IMR-90 (cell line): ENCODE measurements at regions not wholly inside any gene's neighbourhood (a gene's known extent, or its start where the extent isn't known, plus 50 kb on each side); places are given as distances from the start of the nearest gene placed in this dataset.
"Not testable (repeated sequence)": the region's sequence is repeated elsewhere in the genome, so short reads cannot be mapped to it uniquely, and the experiment has no call there.

ENCODE experiments used
- ATAC-seq: fragments of 200-7000 bp; cut with Tn5 transposase; 2 replicates; pipeline ENCODE4 v1.9.1; 2020; ENCODE audit warnings: low read depth, mild to moderate bottlenecking, moderate library complexity
- BruUV-seq: library from RNA; stranded (reverse); fragments of 400-500 nt; replicated peaks from 2 replicates; lab custom pipeline; 2021; lab: Mats Ljungman, UMichigan
- CTCF ChIA-PET: fragments of 300-600 bp; formaldehyde crosslinking; extraction: SDS; loops from one replicate; lab custom pipeline; 2021; ENCODE audit warnings: antibody characterized with exemption; lab: Yijun Ruan, JAX
- POLR2A ChIA-PET: fragments of 300-600 bp; sonication (Branson Sonifier 250); formaldehyde crosslinking; loops from one replicate; lab custom pipeline; 2022; ENCODE audit warnings: antibody characterized with exemption; ENCODE audit not compliant: unreplicated experiment; lab: Charles Lee
- DNase-seq: peaks from one replicate; pipeline ENCODE4 v3.0.0; 2013
- H2AFZ ChIP-seq: replicated peaks from 2 replicates; pipeline ENCODE3; 2013; ENCODE audit warnings: low read length, mild to moderate bottlenecking; ENCODE audit not compliant: poor library complexity
- H2AK5ac ChIP-seq: 2 replicates; pipeline ENCODE4 v1.6.1; 2013; ENCODE audit warnings: low read depth, low read length, inconsistent platforms
- H2AK9ac ChIP-seq: replicated peaks from 2 replicates; pipeline ENCODE3; 2013; ENCODE audit warnings: mild to moderate bottlenecking, low read depth, low read length, moderate library complexity; ENCODE audit not compliant: poor library complexity
- H2BK120ac ChIP-seq: 2 replicates; pipeline ENCODE4 v1.6.1; 2013; ENCODE audit warnings: low read depth, low read length, inconsistent platforms
- H2BK15ac ChIP-seq: 3 replicates; pipeline ENCODE4 v1.6.1; 2013; ENCODE audit warnings: low read depth, low read length, inconsistent platforms
- H2BK20ac ChIP-seq: 2 replicates; pipeline ENCODE4 v1.6.1; 2013; ENCODE audit warnings: low read depth, mild to moderate bottlenecking, inconsistent platforms, low read length, moderate library complexity
- H2BK5ac ChIP-seq: 2 replicates; pipeline ENCODE4 v1.6.1; 2013; ENCODE audit warnings: mild to moderate bottlenecking, low read depth, low read length, inconsistent platforms; ENCODE audit not compliant: poor library complexity, severe bottlenecking
- H3K14ac ChIP-seq: replicated peaks from 2 replicates; pipeline ENCODE4 v1.6.1; 2013; ENCODE audit warnings: low read depth, low read length, inconsistent platforms
- H3K18ac ChIP-seq: 2 replicates; pipeline ENCODE4 v1.6.1; 2013; ENCODE audit warnings: low read depth, low read length, control low read depth
- H3K23ac ChIP-seq: 2 replicates; pipeline ENCODE4 v1.6.1; 2013; ENCODE audit warnings: low read depth, low read length, inconsistent platforms
- H3K27ac ChIP-seq: 2 replicates; pipeline ENCODE4 v1.5.1; 2013; ENCODE audit warnings: mild to moderate bottlenecking, control low read depth, low read length; ENCODE audit not compliant: insufficient read depth
- H3K27me3 ChIP-seq: 2 replicates; pipeline ENCODE4 v1.6.1; 2013; ENCODE audit warnings: low read length; ENCODE audit not compliant: control insufficient read depth, insufficient read depth
- H3K36me3 ChIP-seq: 2 replicates; pipeline ENCODE4 v1.6.1; 2013; ENCODE audit warnings: low read length, mixed read lengths; ENCODE audit not compliant: control insufficient read depth, insufficient read depth
- H3K4ac ChIP-seq: 2 replicates; pipeline ENCODE4 v1.6.1; 2013; ENCODE audit warnings: low read depth, low read length, inconsistent platforms
- H3K4me1 ChIP-seq: 2 replicates; pipeline ENCODE4 v1.6.1; 2013; ENCODE audit warnings: low read length, mixed read lengths; ENCODE audit not compliant: control insufficient read depth, insufficient read depth
- H3K4me2 ChIP-seq: 2 replicates; pipeline ENCODE4 v1.6.1; 2013; ENCODE audit warnings: low read depth, mild to moderate bottlenecking, control low read depth, low read length, moderate library complexity
- H3K4me3 ChIP-seq: 2 replicates; pipeline ENCODE4 v1.5.1; 2013; ENCODE audit warnings: low read depth, mild to moderate bottlenecking, control low read depth, low read length, moderate library complexity; ENCODE audit not compliant: insufficient read depth
- H3K56ac ChIP-seq: 2 replicates; pipeline ENCODE4 v1.6.1; 2013; ENCODE audit warnings: low read length, inconsistent platforms; ENCODE audit not compliant: insufficient read depth; ENCODE audit errors: extremely low read depth
- H3K79me1 ChIP-seq, 2 experiments: 2 replicates each; pipeline ENCODE4 v1.6.1; 2013; ENCODE audit warnings: low read length in 2 of 2, inconsistent platforms in 1 of 2, low read depth in 1 of 2
- H3K9ac ChIP-seq: 2 replicates; pipeline ENCODE4 v1.6.1; 2013; ENCODE audit warnings: low read depth, low read length, control low read depth
- H3K9me1 ChIP-seq: 2 replicates; pipeline ENCODE4 v1.6.1; 2013; ENCODE audit warnings: low read length, inconsistent platforms; ENCODE audit not compliant: insufficient read depth
- H3K9me3 ChIP-seq: 2 replicates; pipeline ENCODE4 v1.6.1; 2013; ENCODE audit warnings: low read length; ENCODE audit not compliant: control insufficient read depth, insufficient read depth
- H4K20me1 ChIP-seq: 2 replicates; pipeline ENCODE4 v1.6.1; 2013; ENCODE audit warnings: low read length, inconsistent platforms; ENCODE audit not compliant: insufficient read depth
- H4K5ac ChIP-seq: 2 replicates; pipeline ENCODE4 v1.6.1; 2013; ENCODE audit warnings: mild to moderate bottlenecking, low read depth, low read length, control low read depth
- H4K8ac ChIP-seq, 2 experiments: 2 replicates each; pipeline ENCODE4 v1.6.1; 2013; ENCODE audit warnings: low read depth in 2 of 2, low read length in 2 of 2, control low read depth in 1 of 2, inconsistent platforms in 1 of 2
- H4K91ac ChIP-seq: 2 replicates; pipeline ENCODE4 v1.6.1; 2013; ENCODE audit warnings: low read depth, low read length, inconsistent platforms; ENCODE audit not compliant: insufficient read depth
- BHLHE40 ChIP-seq: fragments of 150-350 bp; IDR thresholded peaks from 2 replicates; pipeline ENCODE4 v1.6.1; 2016; ENCODE audit warnings: mild to moderate bottlenecking, low read depth, low read length
- FOS ChIP-seq: fragments of 150-350 bp; IDR thresholded peaks from 2 replicates; pipeline ENCODE4 v1.6.1; 2016; ENCODE audit warnings: low read depth, low read length
- MAZ ChIP-seq: IDR thresholded peaks from 2 replicates; pipeline ENCODE4 v1.6.1; 2012; ENCODE audit warnings: low read depth, mild to moderate bottlenecking, low read length, improper control_type of control experiment, moderate library complexity, borderline replicate concordance
- NFE2L2 ChIP-seq: fragments of 150-350 bp; IDR thresholded peaks from 2 replicates; pipeline ENCODE4 v1.6.1; 2016; ENCODE audit warnings: low read depth, mild to moderate bottlenecking, low read length
- RFX5 ChIP-seq: IDR thresholded peaks from 2 replicates; pipeline ENCODE4 v1.8.0; 2012; ENCODE audit warnings: low read depth, mild to moderate bottlenecking, low read length, moderate library complexity
- WGBS, 2 experiments: methylation state at CpG; one replicate each; pipeline versions ENCODE4 v1.1.5 to v1.1.7; 2013; ENCODE audit warnings: missing lambda C conversion rate in 2 of 2; ENCODE audit not compliant: insufficient read length in 1 of 2; ENCODE audit errors: extremely low coverage in 2 of 2; 5-methylcytosine and 5-hydroxymethylcytosine counted together
- dilution Hi-C: fragments of 300-500 bp; cut with HindIII; formaldehyde crosslinking; loops from one replicate; pipeline ENCODE4 v1.14.3; 2018; ENCODE audit warnings: low sequenced_read_pairs; ENCODE audit not compliant: unreplicated experiment
- in situ Hi-C: fragments of 300-500 bp; cut with MboI; formaldehyde crosslinking; loops from 3 replicates; pipeline ENCODE4 v1.14.3; 2019; ENCODE audit warnings: low sequenced_read_pairs, inconsistent platforms, mixed read lengths
- intact Hi-C: fragments of 100-400 bp; cut with micrococcal nuclease; formaldehyde crosslinking; loops from 2 replicates; pipeline ENCODE4 v1.10.0; 2022

- Histone ChIP-seq H4K20me1 (no peaks in the 10 kb centered on the region), H2AK9ac (no peak overlapping the region), H2AK5ac (no peak overlapping the region), H3K4me2 (no peak overlapping the region), H4K8ac (no peak overlapping the region), H3K4me1 (no peaks in the 10 kb centered on the region), H4K91ac (no peak overlapping the region), H4K5ac (no peak overlapping the region), H2AFZ (no peak overlapping the region), H2BK120ac (no peak overlapping the region), H3K79me1 (no peaks in the 10 kb centered on the region), H3K23ac (no peak overlapping the region), H3K9me3 (no peaks in the 10 kb centered on the region), H2BK20ac (no peak overlapping the region), H3K9me1 (no peaks in the 10 kb centered on the region), H3K27me3 (no peaks in the 10 kb centered on the region), H3K36me3 (no peaks in the 10 kb centered on the region), H3K9ac (no peak overlapping the region), H3K27ac (no peak overlapping the region), H3K14ac (0 out of 2 replicates have a peak overlapping the region, but pooled peaks have one; percentile 7), H3K4me3 (no peak overlapping the region), H3K4ac (no peak overlapping the region), H3K18ac (no peak overlapping the region), H2BK5ac (no peak overlapping the region), H2BK15ac (no peak overlapping the region), H3K56ac (no peak overlapping the region)
- DNase-seq = no peak
- WGBS, 2 experiments = no CpG with 5 or more reads among the region's 2 CpGs
- in situ Hi-C loops = no loop called here
- ATAC-seq = no peak
- ChIA-PET CTCF (no interaction called here), POLR2A (no interaction called here)
- BruUV-seq = no TSS peak
- no peak for TF ChIP-seq FOS
- TF ChIP-seq NFE2L2 = no peak
- no peak for TF ChIP-seq MAZ
- no peak for TF ChIP-seq BHLHE40
- no peak for TF ChIP-seq RFX5
- intact Hi-C loops = no loop called here
- dilution Hi-C loops = no loop called here
Observed at GRCh38 chr3:154818676-154819255, 261.4 kb upstream of the MME start.

- H4K8ac ChIP-seq, DNase-seq, H3K18ac ChIP-seq, H2AFZ ChIP-seq, H3K27ac ChIP-seq, H3K4ac ChIP-seq, H3K4me2 ChIP-seq, H3K9me1 ChIP-seq, dilution Hi-C loops, H3K79me1 ChIP-seq, H3K9me3 ChIP-seq, H3K4me1 ChIP-seq, H2BK20ac ChIP-seq, H4K91ac ChIP-seq, H3K56ac ChIP-seq, H2BK15ac ChIP-seq, H3K27me3 ChIP-seq, intact Hi-C loops, BruUV-seq, in situ Hi-C loops, H2BK5ac ChIP-seq, H3K9ac ChIP-seq, H3K23ac ChIP-seq, H3K36me3 ChIP-seq, H2AK5ac ChIP-seq, H4K5ac ChIP-seq, H3K4me3 ChIP-seq, H4K20me1 ChIP-seq, H2AK9ac ChIP-seq, H3K14ac ChIP-seq, H2BK120ac ChIP-seq, ATAC-seq: not testable (repeated sequence)
- no CpG with 5 or more reads among the region's 5 CpGs for WGBS, 2 experiments
- CTCF ChIA-PET = interaction anchor here (0.6 to 0.7 kb wide), 2 partner anchors 20 to 479 kb away, joined by 3 read pairs; no protein-coding TSS in a partner anchor
- POLR2A ChIA-PET = interaction anchor here (0.5 kb wide), 1 partner anchor 73 kb away, joined by 3 read pairs; no protein-coding TSS in a partner anchor
Observed at GRCh38 chr3:154810017-154810416, 270.1 kb upstream of the MME start.
